ENCODE measurements at regions not wholly inside any gene's neighbourhood (a gene's known extent, or its start where the extent isn't known, plus 50 kb on each side); places are given as distances from the start of the nearest gene placed in this dataset.

GRCh38 chr3:106175276-106175675, 306.5 kb upstream of the CBLB start:
- no peak for DNase-seq (ENCODE audit: low spot score)

GRCh38 chr3:106176734-106177133, 307.9 kb upstream of the CBLB start:
- no peak for DNase-seq (ENCODE audit: low spot score)

GRCh38 chr3:106182950-106183511, 314.2 kb upstream of the CBLB start:
- no peak for DNase-seq (ENCODE audit: low spot score)

- DNase-seq (ENCODE audit: low spot score): no peak
Observed at GRCh38 chr3:106183762-106184391, 315.1 kb upstream of the CBLB start.

- no peak for DNase-seq (ENCODE audit: low spot score)
Observed at GRCh38 chr3:106184540-106185457, 316.0 kb upstream of the CBLB start.

- no peak for DNase-seq (ENCODE audit: low spot score)
Observed at GRCh38 chr3:106185949-106186348, 317.1 kb upstream of the CBLB start.

GRCh38 chr3:106190296-106190695, 321.5 kb upstream of the CBLB start:
- DNase-seq (ENCODE audit: low spot score): no peak

GRCh38 chr3:106191211-106191610, 322.4 kb upstream of the CBLB start:
- no peak for DNase-seq (ENCODE audit: low spot score)

- DNase-seq (ENCODE audit: low spot score): no peak
Observed at GRCh38 chr3:106191913-106192312, 323.1 kb upstream of the CBLB start.

GRCh38 chr3:106193876-106194275, 325.1 kb upstream of the CBLB start:
- DNase-seq (ENCODE audit: low spot score): no peak

GRCh38 chr3:106194726-106195125, 325.9 kb upstream of the CBLB start:
- DNase-seq (ENCODE audit: low spot score): no peak

GRCh38 chr3:106197532-106198194, 328.9 kb upstream of the CBLB start:
- no peak for DNase-seq (ENCODE audit: low spot score)

- no peak for DNase-seq (ENCODE audit: low spot score)
Observed at GRCh38 chr3:106204160-106204868, 335.5 kb upstream of the CBLB start.

GRCh38 chr3:106206146-106206545, 337.3 kb upstream of the CBLB start:
- DNase-seq (ENCODE audit: low spot score): no peak

- DNase-seq (ENCODE audit: low spot score): no peak
Observed at GRCh38 chr3:106206613-106207012, 337.8 kb upstream of the CBLB start.

- DNase-seq (ENCODE audit: low spot score): no peak
Observed at GRCh38 chr3:106208251-106208650, 339.4 kb upstream of the CBLB start.

GRCh38 chr3:106208967-106209366, 340.2 kb upstream of the CBLB start:
- no peak for DNase-seq (ENCODE audit: low spot score)

GRCh38 chr3:106209482-106209881, 340.7 kb upstream of the CBLB start:
- no peak for DNase-seq (ENCODE audit: low spot score)

- DNase-seq (ENCODE audit: low spot score): no peak
Observed at GRCh38 chr3:106210923-106211322, 342.1 kb upstream of the CBLB start.

- no peak for DNase-seq (ENCODE audit: low spot score)
Observed at GRCh38 chr3:106212665-106213222, 343.9 kb upstream of the CBLB start.

GRCh38 chr3:106213954-106214353, 345.1 kb upstream of the CBLB start:
- DNase-seq (ENCODE audit: low spot score): no peak

GRCh38 chr3:106214641-106215040, 345.8 kb upstream of the CBLB start:
- no peak for DNase-seq (ENCODE audit: low spot score)
